ENCODE measurements at regions not wholly inside any gene's neighbourhood (a gene's known extent, or its start where the extent isn't known, plus 50 kb on each side); places are given as distances from the start of the nearest gene placed in this dataset.

DNA sequence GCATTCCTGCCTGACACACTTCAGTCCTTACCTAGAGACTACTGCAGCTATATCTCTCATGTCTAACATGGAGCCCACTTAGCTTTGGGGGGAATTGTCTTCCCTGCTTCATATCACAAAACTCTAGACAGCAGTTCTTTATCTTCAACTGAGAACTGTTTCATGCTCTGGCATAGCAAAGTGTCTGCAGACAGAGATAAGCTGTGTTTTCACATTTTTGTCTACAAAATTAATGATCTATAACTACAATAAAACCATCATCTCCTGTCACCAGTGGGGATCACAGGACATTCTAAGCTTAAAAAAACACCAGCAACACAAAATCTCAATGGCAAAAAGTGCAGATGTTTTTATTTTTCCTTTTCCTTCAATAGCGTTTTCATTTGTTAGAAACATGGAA lies 137.1 kb upstream of the VRK1 start:
- TF ChIP-seq, protein P1, sequence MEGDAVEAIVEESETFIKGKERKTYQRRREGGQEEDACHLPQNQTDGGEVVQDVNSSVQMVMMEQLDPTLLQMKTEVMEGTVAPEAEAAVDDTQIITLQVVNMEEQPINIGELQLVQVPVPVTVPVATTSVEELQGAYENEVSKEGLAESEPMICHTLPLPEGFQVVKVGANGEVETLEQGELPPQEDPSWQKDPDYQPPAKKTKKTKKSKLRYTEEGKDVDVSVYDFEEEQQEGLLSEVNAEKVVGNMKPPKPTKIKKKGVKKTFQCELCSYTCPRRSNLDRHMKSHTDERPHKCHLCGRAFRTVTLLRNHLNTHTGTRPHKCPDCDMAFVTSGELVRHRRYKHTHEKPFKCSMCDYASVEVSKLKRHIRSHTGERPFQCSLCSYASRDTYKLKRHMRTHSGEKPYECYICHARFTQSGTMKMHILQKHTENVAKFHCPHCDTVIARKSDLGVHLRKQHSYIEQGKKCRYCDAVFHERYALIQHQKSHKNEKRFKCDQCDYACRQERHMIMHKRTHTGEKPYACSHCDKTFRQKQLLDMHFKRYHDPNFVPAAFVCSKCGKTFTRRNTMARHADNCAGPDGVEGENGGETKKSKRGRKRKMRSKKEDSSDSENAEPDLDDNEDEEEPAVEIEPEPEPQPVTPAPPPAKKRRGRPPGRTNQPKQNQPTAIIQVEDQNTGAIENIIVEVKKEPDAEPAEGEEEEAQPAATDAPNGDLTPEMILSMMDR (IDR thresholded peaks at IDR 0.05; ENCODE audit: extremely low read depth in 1 of 2, insufficient read depth in 1 of 2, low read depth in 1 of 2, low read length in 2 of 2) = no peak
- TF ChIP-seq POLR2AphosphoS5 (IDR thresholded peaks at IDR 0.05; ENCODE audit: insufficient read depth, low read depth, low read length) = no peak
- no peak for TF ChIP-seq EZH2 (IDR thresholded peaks at IDR 0.05; ENCODE audit: borderline replicate concordance, low read depth, low read length, severe bottlenecking)

Data from endothelial cell of umbilical vein (primary cell).